Neutrophil (primary cell): ENCODE measurements at regions not wholly inside any gene's neighbourhood (a gene's known extent, or its start where the extent isn't known, plus 50 kb on each side); places are given as distances from the start of the nearest gene placed in this dataset.

Experiments
- H3K27ac ChIP-seq: fragments of 200-600 bp; sonication (generic); 2 replicates; pipeline ENCODE4 v1.5.1; 2016; ENCODE audit warnings: mild to moderate bottlenecking, moderate library complexity
- H3K27me3 ChIP-seq: fragments of 200-600 bp; sonication (generic); 2 replicates; pipeline ENCODE4 v1.6.0; 2016; ENCODE audit warnings: mild to moderate bottlenecking
- H3K36me3 ChIP-seq: fragments of 200-600 bp; sonication (generic); 2 replicates; pipeline ENCODE4 v1.5.1; 2017
- H3K4me1 ChIP-seq, 2 experiments: fragments of 200-600 bp in 1 of 2; sonication (generic) in 1 of 2; 1 replicate in 1 of 2; 2 replicates in 1 of 2; pipeline versions ENCODE4 v1.5.1 to v1.6.1; 2013 to 2016; ENCODE audit warnings: low read depth in 1 of 2, low read length in 1 of 2, mild to moderate bottlenecking in 1 of 2, moderate library complexity in 1 of 2; ENCODE audit not compliant: control insufficient read depth in 1 of 2, insufficient read depth in 1 of 2
- H3K4me3 ChIP-seq, 2 experiments: fragments of 200-600 bp in 1 of 2; sonication (generic) in 1 of 2; 1 replicate in 1 of 2; 2 replicates in 1 of 2; pipeline ENCODE4 v1.5.1; 2013 to 2016; ENCODE audit warnings: low read depth in 1 of 2, low read length in 1 of 2, mild to moderate bottlenecking in 1 of 2, moderate library complexity in 1 of 2
- H3K9me3 ChIP-seq: fragments of 200-600 bp; sonication (generic); 2 replicates; pipeline ENCODE4 v1.5.1; 2016
- TF ChIP-seq, protein P1 (sequence below): fragments of 200-600 bp; sonication (generic); IDR thresholded peaks from 2 replicates; pipeline ENCODE4 v1.5.1; 2016; ENCODE audit warnings: antibody characterized with exemption

DNA sequence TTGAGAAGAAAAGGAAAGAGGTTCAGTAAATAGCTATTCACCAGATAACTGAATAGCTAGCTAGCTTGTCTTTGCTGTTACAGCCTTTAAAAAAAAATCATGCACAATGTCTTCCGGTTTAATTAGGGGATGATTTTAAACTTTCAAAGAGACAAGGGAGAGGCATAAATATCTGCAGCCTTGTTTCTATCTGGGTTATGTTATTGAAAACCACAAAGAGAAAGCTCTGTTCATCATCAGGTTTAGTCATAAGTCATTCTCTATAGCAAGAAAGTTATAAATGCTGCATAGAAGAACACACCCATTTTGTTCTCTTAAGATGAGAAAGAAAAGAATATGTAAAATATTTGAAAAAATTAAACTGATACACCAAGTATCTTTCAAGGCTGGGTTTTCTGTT, 1046.9 kb downstream of the AACS start:
- H3K27ac ChIP-seq = no peak overlapping the region
- H3K36me3 ChIP-seq = no peaks in the 10 kb centered on the region

DNA sequence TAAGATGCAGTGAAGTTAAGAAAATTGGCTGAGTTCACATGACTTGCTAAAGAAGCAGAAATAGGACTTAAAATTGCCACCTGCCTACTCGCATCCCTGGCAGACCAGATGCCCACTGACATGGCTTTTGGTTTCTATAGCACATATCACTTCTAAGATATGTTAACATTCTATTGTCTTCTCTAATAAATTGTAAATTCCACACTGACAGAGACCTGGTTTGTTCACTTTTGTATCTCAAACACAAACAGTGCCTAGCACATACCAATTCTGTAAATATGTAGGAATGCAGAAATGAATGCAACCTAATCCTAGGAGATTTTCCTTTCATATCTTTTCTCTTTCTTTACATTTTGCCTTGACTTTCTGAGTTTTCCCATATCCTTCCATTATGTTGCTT, 1047.6 kb downstream of the AACS start:
- H3K9me3 ChIP-seq = no peaks in the 10 kb centered on the region

More for the DNA sequence above, 1046.9 kb downstream of the AACS start:
- H3K4me3 ChIP-seq = no peak overlapping the region
- H3K27me3 ChIP-seq = no peaks in the 10 kb centered on the region
- no peaks in the 10 kb centered on the region for H3K9me3 ChIP-seq
- TF ChIP-seq, protein P1, sequence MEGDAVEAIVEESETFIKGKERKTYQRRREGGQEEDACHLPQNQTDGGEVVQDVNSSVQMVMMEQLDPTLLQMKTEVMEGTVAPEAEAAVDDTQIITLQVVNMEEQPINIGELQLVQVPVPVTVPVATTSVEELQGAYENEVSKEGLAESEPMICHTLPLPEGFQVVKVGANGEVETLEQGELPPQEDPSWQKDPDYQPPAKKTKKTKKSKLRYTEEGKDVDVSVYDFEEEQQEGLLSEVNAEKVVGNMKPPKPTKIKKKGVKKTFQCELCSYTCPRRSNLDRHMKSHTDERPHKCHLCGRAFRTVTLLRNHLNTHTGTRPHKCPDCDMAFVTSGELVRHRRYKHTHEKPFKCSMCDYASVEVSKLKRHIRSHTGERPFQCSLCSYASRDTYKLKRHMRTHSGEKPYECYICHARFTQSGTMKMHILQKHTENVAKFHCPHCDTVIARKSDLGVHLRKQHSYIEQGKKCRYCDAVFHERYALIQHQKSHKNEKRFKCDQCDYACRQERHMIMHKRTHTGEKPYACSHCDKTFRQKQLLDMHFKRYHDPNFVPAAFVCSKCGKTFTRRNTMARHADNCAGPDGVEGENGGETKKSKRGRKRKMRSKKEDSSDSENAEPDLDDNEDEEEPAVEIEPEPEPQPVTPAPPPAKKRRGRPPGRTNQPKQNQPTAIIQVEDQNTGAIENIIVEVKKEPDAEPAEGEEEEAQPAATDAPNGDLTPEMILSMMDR = no peak
- H3K4me1 ChIP-seq = no peaks in the 10 kb centered on the region

DNA sequence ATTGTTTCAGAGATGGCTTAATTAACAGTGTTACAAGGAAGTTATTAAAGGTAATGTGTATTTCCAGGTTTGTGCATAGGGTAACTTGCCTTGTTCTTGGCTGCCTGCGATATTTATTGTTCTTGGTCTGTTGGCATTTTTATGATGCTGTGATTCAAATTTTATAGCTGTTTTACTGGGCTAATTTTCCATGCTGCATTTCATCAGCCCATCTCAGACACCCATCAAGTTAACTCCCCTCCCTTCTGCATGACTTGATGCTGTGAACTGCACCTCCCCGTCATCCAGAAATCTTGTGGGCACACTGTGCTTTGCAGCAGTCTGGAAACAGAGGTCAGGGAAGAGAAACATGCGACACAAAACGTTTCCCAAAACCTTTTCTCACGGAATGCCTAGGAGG, 1049.2 kb downstream of the AACS start:
- Histone ChIP-seq H3K27ac (no peak overlapping the region), H3K9me3 (no peaks in the 10 kb centered on the region), H3K4me3 (no peak overlapping the region), H3K36me3 (no peaks in the 10 kb centered on the region), H3K27me3 (no peaks in the 10 kb centered on the region), H3K4me1 (no peaks in the 10 kb centered on the region)
- TF ChIP-seq, protein P1 = no peak

More for the DNA sequence above, 1047.6 kb downstream of the AACS start:
- no peak overlapping the region for H3K27ac ChIP-seq
- H3K4me1 ChIP-seq = no peaks in the 10 kb centered on the region
- TF ChIP-seq, protein P1 = no peak
- H3K4me3 ChIP-seq = no peak overlapping the region
- H3K27me3 ChIP-seq = no peaks in the 10 kb centered on the region
- no peaks in the 10 kb centered on the region for H3K36me3 ChIP-seq

DNA sequence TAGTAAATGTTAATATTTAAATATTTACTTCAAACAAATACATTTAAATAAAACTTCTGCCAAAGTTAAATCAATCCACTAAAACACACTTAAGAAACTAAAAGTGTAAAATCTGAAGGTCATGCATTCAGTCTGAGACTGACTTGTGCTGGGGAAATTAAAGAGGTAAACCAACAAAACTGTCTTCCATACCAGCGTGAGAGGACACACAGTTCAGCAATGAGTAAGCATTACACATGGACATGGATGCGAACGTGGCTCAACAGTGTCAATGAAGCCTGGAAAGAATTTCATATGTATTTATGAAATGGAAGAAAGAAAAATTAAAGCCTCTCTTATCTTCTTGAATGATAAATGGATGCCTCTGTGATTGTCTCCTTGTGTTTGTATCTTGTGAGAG, 1052.3 kb downstream of the AACS start:
- Histone ChIP-seq H3K9me3 (no peaks in the 10 kb centered on the region), H3K27ac (no peak overlapping the region), H3K4me1 (no peaks in the 10 kb centered on the region), H3K4me3 (no peak overlapping the region), H3K36me3 (no peaks in the 10 kb centered on the region), H3K27me3 (no peaks in the 10 kb centered on the region)
- TF ChIP-seq, protein P1 = no peak

DNA sequence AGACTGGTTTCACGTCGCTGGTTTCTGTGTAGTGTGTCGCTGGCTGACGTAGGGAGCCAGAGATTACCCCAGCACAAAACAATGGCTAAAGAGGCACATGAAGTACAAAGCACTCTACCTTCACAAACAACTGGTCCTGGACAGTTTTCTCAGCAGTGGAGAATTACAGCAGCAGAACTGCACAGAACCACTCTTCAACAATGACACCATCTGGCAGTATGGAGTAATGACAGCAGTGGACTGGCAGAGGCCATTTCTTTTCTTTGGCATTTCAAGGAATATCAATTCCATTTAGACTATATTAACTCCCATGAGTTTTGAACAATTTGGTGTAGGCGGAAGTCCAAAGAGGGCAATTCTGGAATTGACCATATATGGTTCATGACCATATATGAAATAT, 1074.1 kb downstream of the AACS start:
- Histone ChIP-seq H3K27me3 (no peaks in the 10 kb centered on the region), H3K36me3 (no peaks in the 10 kb centered on the region), H3K9me3 (peaks cover 9% of the 10 kb centered on the region), H3K4me3 (no peak overlapping the region), H3K27ac (no peak overlapping the region), H3K4me1 (no peaks in the 10 kb centered on the region)
- TF ChIP-seq, protein P1 = no peak

DNA sequence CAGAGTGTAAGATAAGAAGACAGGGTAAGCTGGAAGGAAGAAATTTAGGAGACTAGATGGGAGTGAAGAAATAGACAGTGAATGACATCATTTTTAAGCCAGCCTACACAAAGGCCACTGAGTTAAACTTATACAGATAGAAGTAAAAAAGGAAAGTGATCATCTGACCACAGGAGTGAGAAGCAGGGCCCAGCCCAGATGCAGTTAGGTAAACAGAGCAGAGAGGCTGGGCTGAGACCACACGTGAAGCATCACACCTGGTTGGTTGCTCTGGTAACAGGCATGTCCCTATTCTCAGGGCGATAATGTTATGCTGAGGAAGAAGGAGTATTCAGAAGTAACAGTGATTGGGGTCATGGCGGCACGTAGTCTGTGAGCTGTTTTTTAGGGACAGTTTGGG, 1079.4 kb downstream of the AACS start:
- H3K4me1 ChIP-seq = no peaks in the 10 kb centered on the region
- TF ChIP-seq, protein P1 = no peak
- no peaks in the 10 kb centered on the region for H3K27me3 ChIP-seq
- no peaks in the 10 kb centered on the region for H3K36me3 ChIP-seq
- H3K27ac ChIP-seq = no peak overlapping the region
- peaks cover 4% of the 10 kb centered on the region for H3K9me3 ChIP-seq
- H3K4me3 ChIP-seq = no peak overlapping the region
